Naive thymus-derived CD8-positive, alpha-beta T cell (primary cell): ENCODE measurements at regions not wholly inside any gene's neighbourhood (a gene's known extent, or its start where the extent isn't known, plus 50 kb on each side); places are given as distances from the start of the nearest gene placed in this dataset.

ENCODE experiments used
- ATAC-seq, 2 donors: fragments of 150-1000 bp; cut with Tn5 transposase in 1 of 2; sonication (Bioruptor Pico), chemical (Tn5 transposase) in 1 of 2; 1 replicate in 1 of 2; 2 replicates in 1 of 2; pipeline ENCODE4 v1.10.0; 2021; ENCODE audit warnings: mild to moderate bottlenecking in 2 of 2, moderate library complexity in 2 of 2
- POLR2A ChIA-PET: fragments of 350-600 bp; sonication (Branson Sonifier 250); formaldehyde crosslinking; loops from one replicate; lab custom pipeline; 2021; ENCODE audit warnings: antibody characterized with exemption; lab: Charles Lee
- DNase-seq, 10 donors: peaks; one replicate each; pipeline versions ENCODE4 v3.0.0 to v3.0.0-alpha.2; 2020 to 2022
- H3K27ac Mint-ChIP-seq, 10 donors: one replicate each; pipeline ENCODE4 v1.8.0; 2020 to 2022; ENCODE audit warnings: mild to moderate bottlenecking in 10 of 10, mixed read lengths in 10 of 10, moderate library complexity in 4 of 10, inconsistent platforms in 1 of 10
- H3K27me3 Mint-ChIP-seq, 5 donors: one replicate each; pipeline ENCODE4 v1.8.0; 2021 to 2022; ENCODE audit warnings: mixed read lengths in 5 of 5
- H3K36me3 Mint-ChIP-seq, 3 donors: one replicate each; pipeline ENCODE4 v1.8.0; 2020 to 2022; ENCODE audit warnings: mixed read lengths in 3 of 3, mild to moderate bottlenecking in 2 of 3, inconsistent platforms in 1 of 3
- H3K4me1 Mint-ChIP-seq, 4 donors: one replicate each; pipeline ENCODE4 v1.8.0; 2021 to 2022; ENCODE audit warnings: mixed read lengths in 4 of 4
- H3K4me3 Mint-ChIP-seq, 10 donors: one replicate each; pipeline ENCODE4 v1.8.0; 2020 to 2022; ENCODE audit warnings: mild to moderate bottlenecking in 10 of 10, mixed read lengths in 10 of 10, moderate library complexity in 6 of 10, inconsistent platforms in 1 of 10
- H3K9me3 Mint-ChIP-seq, 9 donors: one replicate each; pipeline ENCODE4 v1.8.0; 2020 to 2022; ENCODE audit warnings: mixed read lengths in 9 of 9, mild to moderate bottlenecking in 3 of 9, inconsistent platforms in 1 of 9, moderate library complexity in 1 of 9

- no peak overlapping the region for H3K27ac Mint-ChIP-seq
- DNase-seq (no peak), ATAC-seq (no peak)
- no peaks in the 10 kb centered on the region for H3K27me3 Mint-ChIP-seq
- H3K4me3 Mint-ChIP-seq = no peak overlapping the region
- H3K36me3 Mint-ChIP-seq = peaks cover 0 to 5% (median 0%) of the 10 kb centered on the region in 3 donors
- no peaks in the 10 kb centered on the region for H3K4me1 Mint-ChIP-seq
- POLR2A ChIA-PET = no interaction called here
- H3K9me3 Mint-ChIP-seq = peaks cover 6 to 19% (median 10%) of the 10 kb centered on the region in 9 donors
Measured at GRCh38 chr4:137347371-137347770, 184.9 kb downstream of the PCDH18 start.

- no peaks in the 10 kb centered on the region for H3K4me1 Mint-ChIP-seq
- H3K27me3 Mint-ChIP-seq = no peaks in the 10 kb centered on the region
- H3K4me3 Mint-ChIP-seq = no peak overlapping the region
- no peak overlapping the region for H3K27ac Mint-ChIP-seq
- POLR2A ChIA-PET = no interaction called here
- ATAC-seq (no peak), DNase-seq (no peak)
- no peaks in the 10 kb centered on the region for H3K36me3 Mint-ChIP-seq
- H3K9me3 Mint-ChIP-seq = peaks cover 0 to 13% (median 5%) of the 10 kb centered on the region in 9 donors
Measured at GRCh38 chr4:137345597-137345996, 186.7 kb downstream of the PCDH18 start.

- Mint-ChIP-seq H3K4me1 (no peaks in the 10 kb centered on the region), H3K27ac (no peak overlapping the region), H3K4me3 (no peak overlapping the region), H3K9me3 (peaks cover 0 to 14% (median 3%) of the 10 kb centered on the region in 9 donors), H3K27me3 (no peaks in the 10 kb centered on the region), H3K36me3 (no peaks in the 10 kb centered on the region)
- ATAC-seq = no peak
- POLR2A ChIA-PET = no interaction called here
- DNase-seq = no peak
Measured at GRCh38 chr4:137343221-137343620, 189.1 kb downstream of the PCDH18 start.

GRCh38 chr4:137333031-137333430, 199.3 kb downstream of the PCDH18 start:
- POLR2A ChIA-PET = no interaction called here
- H3K9me3 Mint-ChIP-seq = peaks cover 2 to 41% (median 19%) of the 10 kb centered on the region in 9 donors
- no peaks in the 10 kb centered on the region for H3K27me3 Mint-ChIP-seq
- no peak overlapping the region for H3K4me3 Mint-ChIP-seq
- no peak overlapping the region for H3K27ac Mint-ChIP-seq
- H3K36me3 Mint-ChIP-seq = no peaks in the 10 kb centered on the region
- no peaks in the 10 kb centered on the region for H3K4me1 Mint-ChIP-seq
- no peak for DNase-seq
- ATAC-seq = no peak

- ATAC-seq (no peak), DNase-seq (no peak)
- H3K4me3 Mint-ChIP-seq = no peak overlapping the region
- no peaks in the 10 kb centered on the region for H3K27me3 Mint-ChIP-seq
- no peaks in the 10 kb centered on the region for H3K36me3 Mint-ChIP-seq
- POLR2A ChIA-PET = no interaction called here
- H3K9me3 Mint-ChIP-seq = peaks cover 0 to 3% (median 0%) of the 10 kb centered on the region in 9 donors
- no peaks in the 10 kb centered on the region for H3K4me1 Mint-ChIP-seq
- H3K27ac Mint-ChIP-seq = no peak overlapping the region
Measured at GRCh38 chr4:137312257-137312656, 220.0 kb downstream of the PCDH18 start.

- H3K36me3 Mint-ChIP-seq = no peaks in the 10 kb centered on the region
- no peak overlapping the region for H3K27ac Mint-ChIP-seq
- DNase-seq (no peak), ATAC-seq (no peak)
- peaks cover 0 to 3% (median 0%) of the 10 kb centered on the region in 9 donors for H3K9me3 Mint-ChIP-seq
- POLR2A ChIA-PET = no interaction called here
- H3K27me3 Mint-ChIP-seq = no peaks in the 10 kb centered on the region
- H3K4me3 Mint-ChIP-seq = no peak overlapping the region
- no peaks in the 10 kb centered on the region for H3K4me1 Mint-ChIP-seq
Measured at GRCh38 chr4:137310593-137311490, 221.5 kb downstream of the PCDH18 start.

- H3K36me3 Mint-ChIP-seq = no peaks in the 10 kb centered on the region
- H3K9me3 Mint-ChIP-seq = peaks cover 0 to 3% (median 0%) of the 10 kb centered on the region in 9 donors
- H3K4me3 Mint-ChIP-seq = no peak overlapping the region
Measured at GRCh38 chr4:137310166-137310565, 222.1 kb downstream of the PCDH18 start.

GRCh38 chr4:137309424-137309823, 222.9 kb downstream of the PCDH18 start:
- no peak overlapping the region for H3K27ac Mint-ChIP-seq
- POLR2A ChIA-PET = no interaction called here
- no peaks in the 10 kb centered on the region for H3K27me3 Mint-ChIP-seq
- H3K4me3 Mint-ChIP-seq = no peak overlapping the region
- ATAC-seq = no peak
- no peak for DNase-seq
- H3K4me1 Mint-ChIP-seq = no peaks in the 10 kb centered on the region
- peaks cover 0 to 3% (median 0%) of the 10 kb centered on the region in 9 donors for H3K9me3 Mint-ChIP-seq
- H3K36me3 Mint-ChIP-seq = no peaks in the 10 kb centered on the region

More at GRCh38 chr4:137310166-137310565, 222.1 kb downstream of the PCDH18 start:
- Mint-ChIP-seq H3K4me1 (no peaks in the 10 kb centered on the region), H3K27ac (no peak overlapping the region), H3K27me3 (no peaks in the 10 kb centered on the region)
- DNase-seq (no peak), ATAC-seq (no peak)
- POLR2A ChIA-PET = no interaction called here

- H3K4me3 Mint-ChIP-seq = no peak overlapping the region
- H3K27ac Mint-ChIP-seq = no peak overlapping the region
- no peaks in the 10 kb centered on the region for H3K36me3 Mint-ChIP-seq
- no peaks in the 10 kb centered on the region for H3K27me3 Mint-ChIP-seq
- no peak for DNase-seq
- POLR2A ChIA-PET = no interaction called here
- H3K4me1 Mint-ChIP-seq = no peaks in the 10 kb centered on the region
- no peak for ATAC-seq
- peaks cover 0 to 10% (median 3%) of the 10 kb centered on the region in 9 donors for H3K9me3 Mint-ChIP-seq
Measured at GRCh38 chr4:137307806-137308205, 224.5 kb downstream of the PCDH18 start.

GRCh38 chr4:137300776-137301175, 231.5 kb downstream of the PCDH18 start:
- H3K9me3 Mint-ChIP-seq = peaks cover 0 to 38% (median 4%) of the 10 kb centered on the region in 9 donors
- H3K27me3 Mint-ChIP-seq = no peaks in the 10 kb centered on the region
- H3K4me1 Mint-ChIP-seq = no peaks in the 10 kb centered on the region
- H3K4me3 Mint-ChIP-seq = no peak overlapping the region
- no peak overlapping the region for H3K27ac Mint-ChIP-seq
- POLR2A ChIA-PET = no interaction called here
- no peaks in the 10 kb centered on the region for H3K36me3 Mint-ChIP-seq
- no peak for DNase-seq
- ATAC-seq = no peak

GRCh38 chr4:137299281-137299680, 233.0 kb downstream of the PCDH18 start:
- no peaks in the 10 kb centered on the region for H3K27me3 Mint-ChIP-seq
- no peak overlapping the region for H3K27ac Mint-ChIP-seq
- no peaks in the 10 kb centered on the region for H3K36me3 Mint-ChIP-seq
- POLR2A ChIA-PET = no interaction called here
- no peaks in the 10 kb centered on the region for H3K4me1 Mint-ChIP-seq
- ATAC-seq (no peak), DNase-seq (no peak)
- H3K9me3 Mint-ChIP-seq = peaks cover 0 to 43% (median 4%) of the 10 kb centered on the region in 9 donors
- H3K4me3 Mint-ChIP-seq = no peak overlapping the region

GRCh38 chr4:137293281-137293680, 239.0 kb downstream of the PCDH18 start:
- DNase-seq = no peak
- no peak for ATAC-seq
- no peaks in the 10 kb centered on the region for H3K36me3 Mint-ChIP-seq
- POLR2A ChIA-PET = no interaction called here
- no peak overlapping the region for H3K4me3 Mint-ChIP-seq
- H3K4me1 Mint-ChIP-seq = no peaks in the 10 kb centered on the region
- H3K27ac Mint-ChIP-seq = no peak overlapping the region
- H3K9me3 Mint-ChIP-seq = peaks cover 0 to 33% (median 0%) of the 10 kb centered on the region in 9 donors
- H3K27me3 Mint-ChIP-seq = no peaks in the 10 kb centered on the region

GRCh38 chr4:137283737-137284136, 248.6 kb downstream of the PCDH18 start:
- no peaks in the 10 kb centered on the region for H3K4me1 Mint-ChIP-seq
- POLR2A ChIA-PET = no interaction called here
- no peaks in the 10 kb centered on the region for H3K27me3 Mint-ChIP-seq
- DNase-seq (no peak), ATAC-seq (no peak)
- H3K36me3 Mint-ChIP-seq = no peaks in the 10 kb centered on the region
- H3K27ac Mint-ChIP-seq = no peak overlapping the region
- no peak overlapping the region for H3K4me3 Mint-ChIP-seq
- H3K9me3 Mint-ChIP-seq = peaks cover 0 to 19% (median 5%) of the 10 kb centered on the region in 9 donors
